Stimulated activated CD4-positive, alpha-beta T cell treated with anti-CD3 and anti-CD28 coated beads, TNF-alpha, amount 100 ng/mL, for 1 hour (primary cell): ENCODE measurements at regions not wholly inside any gene's neighbourhood (a gene's known extent, or its start where the extent isn't known, plus 50 kb on each side); places are given as distances from the start of the nearest gene placed in this dataset.
"Not testable (repeated sequence)": the region's sequence is repeated elsewhere in the genome, so short reads cannot be mapped to it uniquely, and the experiment has no call there.

Experiments used
- DNase-seq, 3 donors: peaks; one replicate each; pipeline ENCODE4 v3.0.0-alpha.2; 2020; ENCODE audit warnings: low read depth in 3 of 3, low spot score in 1 of 3

DNA sequence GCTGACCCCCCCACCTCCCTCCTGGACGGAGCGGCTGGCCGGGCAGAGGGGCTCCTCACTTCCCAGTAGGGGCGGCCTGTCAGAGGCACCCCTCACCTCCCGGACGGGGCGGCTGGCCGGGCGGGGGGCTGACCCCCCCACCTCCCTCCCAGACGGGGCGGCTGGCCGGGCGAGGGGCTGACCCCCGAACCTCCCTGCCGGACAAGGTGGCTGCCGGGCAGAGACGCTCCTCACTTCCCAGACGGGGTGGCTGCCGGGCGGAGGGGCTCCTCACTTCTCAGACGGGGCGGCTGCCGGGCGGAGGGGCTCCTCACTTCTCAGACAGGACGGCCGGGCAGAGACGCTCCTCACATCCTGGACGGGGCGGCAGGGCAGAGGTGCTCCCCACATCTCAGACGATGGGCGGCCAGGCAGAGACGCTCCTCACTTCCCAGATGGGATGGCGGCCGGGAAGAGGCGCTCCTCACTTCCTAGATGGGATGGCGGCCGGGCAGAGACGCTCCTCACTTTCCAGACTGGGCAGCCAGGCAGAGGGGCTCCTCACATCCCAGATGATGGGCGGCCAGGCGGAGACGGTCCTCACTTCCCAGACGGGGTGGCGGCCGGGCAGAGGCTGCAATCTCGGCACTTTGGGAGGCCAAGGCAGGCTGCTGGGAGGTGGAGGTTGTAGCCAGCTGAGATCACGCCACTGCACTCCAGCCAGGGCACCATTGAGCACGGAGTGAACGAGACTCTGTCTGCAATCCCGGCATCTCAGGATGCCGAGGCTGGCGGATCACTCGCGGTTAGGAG, 66.2 kb upstream of the PAPPA2 start:
- not testable (repeated sequence) for DNase-seq

DNA sequence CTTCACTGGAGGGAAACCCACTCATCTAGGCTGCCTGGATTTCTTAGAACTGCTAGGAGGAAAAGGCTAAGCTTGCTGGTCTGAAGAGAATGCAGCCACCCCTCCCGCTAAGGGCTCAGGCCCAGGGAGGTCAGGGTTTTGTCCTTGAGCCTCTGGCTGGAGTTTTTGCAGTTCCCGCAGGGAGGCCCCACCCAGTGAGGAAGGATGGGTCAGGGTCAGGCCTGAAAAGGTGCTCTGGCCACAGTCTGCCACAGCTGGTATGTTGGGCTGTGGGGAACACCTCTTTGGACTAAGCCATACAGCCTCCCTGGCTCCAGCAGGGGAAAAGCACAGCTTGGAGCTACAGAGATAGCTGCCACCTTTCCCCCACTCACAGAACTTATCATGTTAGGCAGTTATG, 71.4 kb upstream of the PAPPA2 start:
- DNase-seq, result no peak

DNA sequence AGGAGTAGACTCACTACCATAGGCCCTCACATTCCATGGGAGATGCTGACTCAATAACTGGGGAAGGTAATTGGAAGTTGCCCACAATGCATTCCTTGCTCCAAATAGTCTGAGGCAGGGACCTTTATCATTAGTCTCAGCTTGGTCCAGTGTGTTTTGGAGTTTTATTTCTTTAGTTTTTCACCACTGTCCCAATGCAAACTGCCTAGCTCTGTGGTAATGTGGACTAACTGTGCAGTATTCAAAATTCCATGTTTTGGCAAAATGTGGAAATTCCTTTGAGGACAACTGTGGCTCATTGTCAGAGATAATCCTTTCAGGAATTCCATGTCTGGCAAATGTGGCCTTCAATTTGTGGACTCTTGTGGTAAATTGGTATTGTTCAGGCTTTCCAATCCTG, 78.1 kb upstream of the PAPPA2 start:
- DNase-seq, result no peak

DNA sequence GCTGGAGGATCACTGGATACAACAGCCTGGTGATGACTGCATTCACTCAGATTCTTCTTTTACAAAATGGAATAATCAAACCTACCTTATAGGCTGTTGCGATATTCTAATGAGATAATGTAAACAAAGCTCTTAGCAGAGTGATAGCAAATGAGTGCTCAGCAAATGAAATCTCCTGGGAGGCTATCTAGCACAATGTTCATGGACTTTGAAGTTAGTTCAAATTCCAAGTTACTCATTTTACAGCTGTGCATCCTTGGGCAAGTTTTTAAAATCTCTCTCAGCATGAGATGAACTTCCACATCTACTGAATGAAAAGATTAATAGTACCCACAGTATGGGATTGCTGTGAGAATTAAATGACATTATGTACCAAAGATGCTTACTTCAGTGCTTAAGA, 80.8 kb upstream of the PAPPA2 start:
- DNase-seq, result no peak

- DNase-seq, result no peak
These were observed 83.2 kb upstream of the PAPPA2 start for GRCh38 chr1:176379626-176380339.

GRCh38 chr1:176374967-176375569, 87.9 kb upstream of the PAPPA2 start:
- peak in 2 of 3 donors; percentile 0 to 43 for DNase-seq

GRCh38 chr1:176364236-176364905, 98.6 kb upstream of the PAPPA2 start:
- no peak for DNase-seq

DNA sequence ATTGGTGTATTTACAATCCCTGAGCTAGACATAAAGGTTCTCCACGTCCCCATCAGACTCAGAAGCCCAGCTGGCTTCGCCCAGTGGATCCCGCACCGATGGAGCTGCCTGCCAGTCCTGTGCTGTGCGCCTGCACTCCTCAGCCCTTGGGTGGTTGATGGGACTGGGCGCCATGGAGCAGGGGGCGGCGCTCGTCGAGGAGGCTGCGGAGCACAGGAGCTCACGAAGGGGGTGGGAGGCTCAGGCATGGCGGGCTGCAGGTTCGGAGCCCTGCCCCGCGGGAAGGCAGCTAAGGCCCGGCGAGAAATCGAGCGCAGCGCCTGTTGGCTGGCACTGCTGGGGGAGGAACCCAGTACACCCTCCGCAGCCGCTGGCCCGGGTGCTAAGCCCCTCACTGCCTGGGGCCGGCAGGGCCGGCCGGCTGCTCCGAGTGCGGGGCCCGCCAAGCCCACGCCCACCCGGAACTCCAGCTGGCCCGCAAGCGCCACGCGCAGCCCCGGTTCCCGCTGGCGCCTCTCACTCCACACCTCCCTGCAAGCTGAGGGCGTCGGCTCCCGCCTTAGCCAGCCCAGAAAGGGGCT, 113.8 kb upstream of the PAPPA2 start:
- not testable (repeated sequence) for DNase-seq

DNA sequence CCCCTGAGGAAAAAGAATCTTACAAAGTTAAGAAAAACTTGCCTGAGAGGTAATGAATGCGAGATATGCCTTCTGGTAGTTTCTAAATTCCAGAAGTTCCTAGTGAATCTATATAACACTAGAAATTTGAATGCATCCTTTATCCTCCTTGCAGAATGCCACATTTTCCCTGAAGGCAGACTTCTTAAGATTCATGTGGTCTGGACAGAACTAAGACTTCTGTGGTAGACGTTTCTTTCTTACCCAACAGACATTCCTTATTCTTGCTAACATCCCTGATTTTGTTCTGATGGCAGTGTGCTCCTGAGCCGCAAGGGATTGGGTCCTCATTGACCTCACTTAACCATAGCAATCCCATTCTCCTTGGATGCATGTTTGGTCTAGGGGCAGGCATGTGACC, 121.3 kb upstream of the PAPPA2 start:
- DNase-seq, result no peak

DNA sequence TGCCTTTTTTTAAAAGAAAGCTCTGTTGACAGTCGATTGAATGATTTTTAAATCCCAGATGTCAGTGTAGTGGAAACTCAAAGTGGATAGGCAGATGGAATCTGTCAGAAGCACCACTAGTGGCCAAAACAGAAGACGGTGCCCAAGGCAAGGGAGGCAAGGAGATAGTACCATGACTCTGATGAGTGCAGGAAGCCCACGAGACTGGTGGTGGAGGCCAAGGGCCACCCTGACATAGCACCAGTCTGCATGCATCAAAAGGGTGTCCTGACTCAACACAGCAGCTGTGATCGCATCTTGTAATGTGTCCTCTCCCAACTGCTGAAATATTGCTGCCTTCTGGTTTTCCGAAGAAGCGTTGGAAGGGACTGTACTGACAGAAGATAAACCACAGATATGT, 124.1 kb upstream of the PAPPA2 start:
- no peak for DNase-seq

DNA sequence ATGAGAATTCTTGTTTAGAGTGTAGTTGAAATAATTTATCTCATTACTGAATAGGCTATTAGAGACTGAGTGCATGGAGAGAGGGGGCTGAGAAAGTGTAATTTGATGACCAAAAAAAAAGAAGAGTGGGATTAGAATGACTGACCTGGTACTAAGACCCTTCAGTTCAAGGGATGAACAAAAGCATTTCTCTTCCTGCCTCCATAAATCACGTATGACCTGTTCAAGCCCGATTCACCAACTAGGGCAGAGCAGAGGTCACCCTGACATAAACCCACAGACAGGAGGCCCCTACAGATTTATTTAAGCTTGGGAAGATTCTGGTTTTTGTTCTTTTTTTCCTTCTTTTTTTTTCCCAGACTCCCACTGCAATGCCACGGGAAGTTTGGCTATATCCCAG, 123.7 kb upstream of the COP1 start:
- DNase-seq, result no peak

DNA sequence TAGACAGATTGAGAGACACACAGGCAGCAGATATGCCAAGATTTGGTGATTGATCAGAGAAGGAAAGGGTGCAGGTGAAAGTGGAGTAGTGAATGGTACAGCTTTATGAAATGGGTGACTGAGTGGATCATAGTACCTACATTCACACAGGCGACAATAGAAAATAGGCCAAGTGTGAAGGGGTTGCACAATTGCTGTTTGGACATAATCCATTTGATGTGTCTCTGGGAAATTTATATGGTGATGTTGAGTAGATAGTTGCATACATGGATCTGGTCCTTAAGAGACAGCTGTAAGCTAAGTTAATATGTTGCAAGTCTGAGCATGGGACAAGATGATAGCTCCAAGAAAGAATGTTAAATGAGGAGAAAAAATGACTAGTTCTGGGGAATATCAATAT, 118.6 kb upstream of the COP1 start:
- DNase-seq, result no peak

DNA sequence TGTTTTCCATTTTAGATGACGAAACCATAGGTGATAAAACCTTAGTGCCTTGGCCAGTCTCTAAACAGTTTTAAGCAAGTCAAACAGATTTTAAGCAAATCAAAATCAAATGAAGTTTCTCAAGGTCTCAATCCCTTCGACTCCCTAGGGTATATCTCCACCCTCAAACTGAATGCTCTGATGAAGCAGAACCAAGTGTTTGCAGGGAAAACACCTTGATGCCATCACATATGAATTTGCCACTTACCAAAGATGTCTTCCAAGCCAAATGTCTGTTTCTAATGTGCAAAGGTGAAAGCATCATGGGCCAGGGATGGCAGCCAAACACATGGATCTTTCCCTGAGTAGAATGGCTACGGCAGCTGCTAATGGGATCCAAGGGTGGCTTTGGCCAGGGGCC, 116.4 kb upstream of the COP1 start:
- DNase-seq, result no peak

- no peak for DNase-seq
These were observed 108.6 kb upstream of the COP1 start for GRCh38 chr1:176315519-176316220.

- DNase-seq, result not testable (repeated sequence)
These were observed 89.5 kb upstream of the COP1 start for GRCh38 chr1:176296602-176297001.

GRCh38 chr1:176285996-176286395, 78.9 kb upstream of the COP1 start:
- no peak for DNase-seq

DNA sequence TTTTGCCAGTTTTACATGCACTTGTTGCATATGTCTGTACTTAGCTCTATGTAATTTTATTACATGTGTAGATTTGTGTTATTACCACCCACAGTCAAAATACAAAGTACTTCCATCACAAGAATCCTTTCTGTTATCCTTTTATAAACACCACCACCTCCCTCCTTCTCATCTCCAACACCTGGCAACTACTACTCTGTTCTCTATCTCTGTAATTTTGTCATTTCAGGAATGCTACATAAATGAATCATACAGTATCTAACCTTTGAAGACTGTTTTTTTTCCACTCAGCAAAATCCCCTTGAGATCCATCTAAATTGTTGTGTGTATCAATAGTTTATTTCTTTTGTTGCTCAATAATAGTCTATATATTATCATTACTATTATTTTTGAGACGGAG, 64.5 kb upstream of the COP1 start:
- no peak for DNase-seq
